ENCODE measurements at regions not wholly inside any gene's neighbourhood (a gene's known extent, or its start where the extent isn't known, plus 50 kb on each side); places are given as distances from the start of the nearest gene placed in this dataset.

DNA sequence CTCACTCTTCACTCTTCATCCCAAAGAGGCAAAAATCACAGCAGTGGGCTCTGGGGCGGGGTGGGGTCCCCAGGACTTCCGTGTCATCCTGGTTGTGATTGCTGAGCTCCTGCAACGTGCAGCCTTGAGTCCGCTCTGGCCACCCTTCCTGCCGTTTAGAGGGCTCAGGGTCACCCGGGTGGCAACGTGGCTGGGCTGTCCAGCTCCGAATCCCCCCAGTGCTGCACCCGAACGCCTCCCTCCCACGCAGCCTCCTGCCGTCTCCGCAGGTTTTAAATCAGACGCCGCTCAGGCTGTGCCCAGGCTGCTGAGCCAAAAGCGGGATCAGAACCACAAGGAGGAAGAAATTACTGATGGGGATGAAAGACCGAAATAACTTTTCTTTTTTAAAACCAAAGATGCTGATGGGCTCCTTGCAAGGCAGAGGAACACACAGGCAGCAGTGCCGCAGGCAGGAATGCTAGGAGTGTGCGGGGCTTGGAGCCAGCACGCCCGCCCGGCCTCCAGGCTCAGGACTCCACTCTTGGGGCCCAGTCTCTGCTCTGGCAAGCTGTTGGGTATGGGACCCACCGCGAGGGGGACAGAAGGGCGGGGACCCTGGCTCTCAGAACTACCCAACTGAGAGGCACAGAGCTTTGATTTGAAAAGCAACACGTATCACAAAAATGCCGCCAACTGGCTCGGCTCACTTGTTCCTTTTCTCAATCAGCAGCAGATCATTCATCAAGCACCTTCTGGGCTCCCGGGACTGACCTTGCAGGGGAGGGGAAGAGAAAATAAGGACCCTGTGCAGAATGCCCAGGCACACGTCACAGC is 313.0 kb downstream of the CTTN start:
- no peaks in the 10 kb centered on the region for H3F3A ChIP-seq (ENCODE audit: insufficient read depth, low read length, poor library complexity, severe bottlenecking)
- no peaks in the 10 kb centered on the region for H3K36me3 ChIP-seq (ENCODE audit: insufficient read depth, low read length)
- no peaks in the 10 kb centered on the region for H3K27me3 ChIP-seq (ENCODE audit: insufficient read depth, low read depth, low read length)
- H2AFZ ChIP-seq (ENCODE audit: low read depth, low read length) = no peak overlapping the region
- H3K9me2 ChIP-seq (ENCODE audit: insufficient read depth, low read length) = no peaks in the 10 kb centered on the region
- H3K9me3 ChIP-seq (ENCODE audit: low read length) = no peaks in the 10 kb centered on the region
- no peak overlapping the region for H3K4me2 ChIP-seq (ENCODE audit: low read length)
- H3K27ac ChIP-seq (ENCODE audit: low read length) = no peak overlapping the region
- no peak overlapping the region for H3K4me3 ChIP-seq (ENCODE audit: low read length)
- H3K79me2 ChIP-seq (replicated peaks; ENCODE audit: insufficient read depth, low read length) = peaks cover 15% of the 10 kb centered on the region
- no peak overlapping the region for H3K9ac ChIP-seq (ENCODE audit: low read length)
- TF ChIP-seq, protein P1, sequence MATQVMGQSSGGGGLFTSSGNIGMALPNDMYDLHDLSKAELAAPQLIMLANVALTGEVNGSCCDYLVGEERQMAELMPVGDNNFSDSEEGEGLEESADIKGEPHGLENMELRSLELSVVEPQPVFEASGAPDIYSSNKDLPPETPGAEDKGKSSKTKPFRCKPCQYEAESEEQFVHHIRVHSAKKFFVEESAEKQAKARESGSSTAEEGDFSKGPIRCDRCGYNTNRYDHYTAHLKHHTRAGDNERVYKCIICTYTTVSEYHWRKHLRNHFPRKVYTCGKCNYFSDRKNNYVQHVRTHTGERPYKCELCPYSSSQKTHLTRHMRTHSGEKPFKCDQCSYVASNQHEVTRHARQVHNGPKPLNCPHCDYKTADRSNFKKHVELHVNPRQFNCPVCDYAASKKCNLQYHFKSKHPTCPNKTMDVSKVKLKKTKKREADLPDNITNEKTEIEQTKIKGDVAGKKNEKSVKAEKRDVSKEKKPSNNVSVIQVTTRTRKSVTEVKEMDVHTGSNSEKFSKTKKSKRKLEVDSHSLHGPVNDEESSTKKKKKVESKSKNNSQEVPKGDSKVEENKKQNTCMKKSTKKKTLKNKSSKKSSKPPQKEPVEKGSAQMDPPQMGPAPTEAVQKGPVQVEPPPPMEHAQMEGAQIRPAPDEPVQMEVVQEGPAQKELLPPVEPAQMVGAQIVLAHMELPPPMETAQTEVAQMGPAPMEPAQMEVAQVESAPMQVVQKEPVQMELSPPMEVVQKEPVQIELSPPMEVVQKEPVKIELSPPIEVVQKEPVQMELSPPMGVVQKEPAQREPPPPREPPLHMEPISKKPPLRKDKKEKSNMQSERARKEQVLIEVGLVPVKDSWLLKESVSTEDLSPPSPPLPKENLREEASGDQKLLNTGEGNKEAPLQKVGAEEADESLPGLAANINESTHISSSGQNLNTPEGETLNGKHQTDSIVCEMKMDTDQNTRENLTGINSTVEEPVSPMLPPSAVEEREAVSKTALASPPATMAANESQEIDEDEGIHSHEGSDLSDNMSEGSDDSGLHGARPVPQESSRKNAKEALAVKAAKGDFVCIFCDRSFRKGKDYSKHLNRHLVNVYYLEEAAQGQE (IDR thresholded peaks at IDR 0.05; ENCODE audit: borderline replicate concordance) = no peak
- TF ChIP-seq, protein P2, sequence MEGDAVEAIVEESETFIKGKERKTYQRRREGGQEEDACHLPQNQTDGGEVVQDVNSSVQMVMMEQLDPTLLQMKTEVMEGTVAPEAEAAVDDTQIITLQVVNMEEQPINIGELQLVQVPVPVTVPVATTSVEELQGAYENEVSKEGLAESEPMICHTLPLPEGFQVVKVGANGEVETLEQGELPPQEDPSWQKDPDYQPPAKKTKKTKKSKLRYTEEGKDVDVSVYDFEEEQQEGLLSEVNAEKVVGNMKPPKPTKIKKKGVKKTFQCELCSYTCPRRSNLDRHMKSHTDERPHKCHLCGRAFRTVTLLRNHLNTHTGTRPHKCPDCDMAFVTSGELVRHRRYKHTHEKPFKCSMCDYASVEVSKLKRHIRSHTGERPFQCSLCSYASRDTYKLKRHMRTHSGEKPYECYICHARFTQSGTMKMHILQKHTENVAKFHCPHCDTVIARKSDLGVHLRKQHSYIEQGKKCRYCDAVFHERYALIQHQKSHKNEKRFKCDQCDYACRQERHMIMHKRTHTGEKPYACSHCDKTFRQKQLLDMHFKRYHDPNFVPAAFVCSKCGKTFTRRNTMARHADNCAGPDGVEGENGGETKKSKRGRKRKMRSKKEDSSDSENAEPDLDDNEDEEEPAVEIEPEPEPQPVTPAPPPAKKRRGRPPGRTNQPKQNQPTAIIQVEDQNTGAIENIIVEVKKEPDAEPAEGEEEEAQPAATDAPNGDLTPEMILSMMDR (IDR thresholded peaks at IDR 0.05; ENCODE audit: poor library complexity, severe bottlenecking) = no peak
- TF ChIP-seq POLR2AphosphoS5 (IDR thresholded peaks at IDR 0.05) (no peak), MXI1 (conservative IDR thresholded peaks at IDR 0.05; ENCODE audit: poor library complexity, severe bottlenecking) (no peak), EZH2 (IDR thresholded peaks at IDR 0.05; ENCODE audit: borderline replicate concordance, insufficient read depth, low read length, poor library complexity, severe bottlenecking) (no peak), RAD21 (conservative IDR thresholded peaks at IDR 0.05) (no peak), TAF1 (IDR thresholded peaks at IDR 0.05; ENCODE audit: low read depth) (no peak), SMC3 (conservative IDR thresholded peaks at IDR 0.05; ENCODE audit: poor library complexity) (no peak), EP300 (conservative IDR thresholded peaks at IDR 0.05; ENCODE audit: poor library complexity, severe bottlenecking) (no peak)
- no peaks in the 10 kb centered on the region for H4K20me1 ChIP-seq (ENCODE audit: insufficient read depth)

DNA sequence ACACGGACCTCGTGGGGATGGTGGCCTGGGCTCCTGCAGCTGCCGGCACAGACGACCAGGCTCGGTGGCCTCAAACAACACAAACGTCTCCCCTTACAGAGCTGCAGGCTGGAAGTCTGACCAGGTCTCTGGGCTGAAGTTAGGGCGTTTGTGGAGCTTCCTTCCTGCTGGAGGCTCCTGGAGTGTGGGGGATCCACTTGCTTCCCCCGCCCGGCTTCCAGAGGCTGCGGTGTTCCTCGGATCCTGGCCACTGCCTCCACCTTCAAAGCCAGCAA is 313.5 kb downstream of the CTTN start:
- Histone ChIP-seq H3K27me3 (ENCODE audit: insufficient read depth, low read depth, low read length) (no peaks in the 10 kb centered on the region), H3K9me3 (ENCODE audit: low read length) (no peaks in the 10 kb centered on the region), H3F3A (ENCODE audit: insufficient read depth, low read length, poor library complexity, severe bottlenecking) (no peaks in the 10 kb centered on the region), H3K36me3 (ENCODE audit: insufficient read depth, low read length) (no peaks in the 10 kb centered on the region), H3K27ac (ENCODE audit: low read length) (no peak overlapping the region), H4K20me1 (ENCODE audit: insufficient read depth) (no peaks in the 10 kb centered on the region), H3K79me2 (replicated peaks; ENCODE audit: insufficient read depth, low read length) (peaks cover 18% of the 10 kb centered on the region), H3K4me3 (ENCODE audit: low read length) (no peak overlapping the region), H2AFZ (ENCODE audit: low read depth, low read length) (no peak overlapping the region), H3K9ac (ENCODE audit: low read length) (no peak overlapping the region), H3K9me2 (ENCODE audit: insufficient read depth, low read length) (no peaks in the 10 kb centered on the region), H3K4me2 (ENCODE audit: low read length) (no peak overlapping the region)
- TF ChIP-seq EZH2 (IDR thresholded peaks at IDR 0.05; ENCODE audit: borderline replicate concordance, insufficient read depth, low read length, poor library complexity, severe bottlenecking) (no peak), RAD21 (conservative IDR thresholded peaks at IDR 0.05) (no peak), MXI1 (conservative IDR thresholded peaks at IDR 0.05; ENCODE audit: poor library complexity, severe bottlenecking) (no peak), SMC3 (conservative IDR thresholded peaks at IDR 0.05; ENCODE audit: poor library complexity) (no peak), POLR2AphosphoS5 (IDR thresholded peaks at IDR 0.05) (no peak), TAF1 (IDR thresholded peaks at IDR 0.05; ENCODE audit: low read depth) (no peak), EP300 (conservative IDR thresholded peaks at IDR 0.05; ENCODE audit: poor library complexity, severe bottlenecking) (no peak)
- TF ChIP-seq, protein P2 (IDR thresholded peaks at IDR 0.05; ENCODE audit: poor library complexity, severe bottlenecking) = no peak
- TF ChIP-seq, protein P1 (IDR thresholded peaks at IDR 0.05; ENCODE audit: borderline replicate concordance) = no peak
